Thoracic aorta (tissue), 2 donors: ENCODE measurements at regions not wholly inside any gene's neighbourhood (a gene's known extent, or its start where the extent isn't known, plus 50 kb on each side); places are given as distances from the start of the nearest gene placed in this dataset.
"Not testable (repeated sequence)": the region's sequence is repeated elsewhere in the genome, so short reads cannot be mapped to it uniquely, and the experiment has no call there.

Experiments used
- ATAC-seq: fragments of 150-250 bp; one replicate; pipeline ENCODE4 v1.8.0; 2017; ENCODE audit warnings: low read depth; ENCODE audit not compliant: insufficient number of reproducible peaks, low FRiP score
- DNase-seq: peaks from one replicate; pipeline ENCODE4 v3.0.0-alpha.2; 2020; ENCODE audit warnings: low spot score
- H3K27ac ChIP-seq, 2 donors: fragments of 200-600 bp; sonication (generic); 1 replicate in 1 of 2; 2 replicates in 1 of 2; pipeline ENCODE4 v1.5.1; 2016; ENCODE audit warnings: mild to moderate bottlenecking in 2 of 2, moderate library complexity in 2 of 2
- H3K27me3 ChIP-seq: fragments of 200-600 bp; sonication (generic); replicated peaks from 2 replicates; pipeline ENCODE4 v1.6.0; 2016; ENCODE audit warnings: mild to moderate bottlenecking; ENCODE audit not compliant: insufficient read depth
- H3K36me3 ChIP-seq: fragments of 200-600 bp; sonication (generic); one replicate; pipeline ENCODE4 v1.5.1; 2016
- H3K4me1 ChIP-seq, 2 donors: fragments of 200-600 bp; sonication (generic); 1 replicate in 1 of 2; 2 replicates in 1 of 2; pipeline versions ENCODE4 v1.5.1 to v1.6.0; 2016; ENCODE audit warnings: low read depth in 2 of 2, mild to moderate bottlenecking in 1 of 2; ENCODE audit not compliant: control insufficient read depth in 1 of 2
- H3K4me3 ChIP-seq: fragments of 200-600 bp; sonication (generic); 2 replicates; pipeline ENCODE4 v1.5.1; 2016; ENCODE audit warnings: mild to moderate bottlenecking
- H3K9me3 ChIP-seq: fragments of 200-600 bp; sonication (generic); 2 replicates; pipeline ENCODE4 v1.5.1; 2016
- TF ChIP-seq, protein P1 (sequence below): fragments of 200-600 bp; sonication (generic); IDR thresholded peaks from one replicate; pipeline ENCODE4 v1.5.1; 2019; ENCODE audit warnings: antibody characterized with exemption

DNA sequence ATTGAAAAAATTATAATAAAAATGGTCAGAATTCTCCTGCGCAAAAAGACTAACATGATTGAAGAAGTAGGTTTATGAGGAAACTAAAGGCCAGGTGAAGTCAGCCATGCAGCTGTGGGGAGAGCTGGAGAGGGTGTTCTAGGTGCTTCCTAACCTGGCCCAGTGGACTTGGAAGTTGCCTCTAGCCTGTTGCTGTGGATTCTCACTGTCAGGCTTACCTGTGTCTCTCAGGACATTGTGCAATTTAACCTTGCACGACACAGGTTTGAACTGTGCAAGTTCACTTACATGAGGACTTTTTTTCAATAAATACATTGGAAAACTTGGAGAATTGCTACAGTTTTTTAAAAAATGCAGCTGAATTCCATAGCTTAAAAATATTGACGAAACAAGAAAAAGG lies 266.4 kb downstream of the CXCL12 start:
- no peak for DNase-seq
- TF ChIP-seq, protein P1, sequence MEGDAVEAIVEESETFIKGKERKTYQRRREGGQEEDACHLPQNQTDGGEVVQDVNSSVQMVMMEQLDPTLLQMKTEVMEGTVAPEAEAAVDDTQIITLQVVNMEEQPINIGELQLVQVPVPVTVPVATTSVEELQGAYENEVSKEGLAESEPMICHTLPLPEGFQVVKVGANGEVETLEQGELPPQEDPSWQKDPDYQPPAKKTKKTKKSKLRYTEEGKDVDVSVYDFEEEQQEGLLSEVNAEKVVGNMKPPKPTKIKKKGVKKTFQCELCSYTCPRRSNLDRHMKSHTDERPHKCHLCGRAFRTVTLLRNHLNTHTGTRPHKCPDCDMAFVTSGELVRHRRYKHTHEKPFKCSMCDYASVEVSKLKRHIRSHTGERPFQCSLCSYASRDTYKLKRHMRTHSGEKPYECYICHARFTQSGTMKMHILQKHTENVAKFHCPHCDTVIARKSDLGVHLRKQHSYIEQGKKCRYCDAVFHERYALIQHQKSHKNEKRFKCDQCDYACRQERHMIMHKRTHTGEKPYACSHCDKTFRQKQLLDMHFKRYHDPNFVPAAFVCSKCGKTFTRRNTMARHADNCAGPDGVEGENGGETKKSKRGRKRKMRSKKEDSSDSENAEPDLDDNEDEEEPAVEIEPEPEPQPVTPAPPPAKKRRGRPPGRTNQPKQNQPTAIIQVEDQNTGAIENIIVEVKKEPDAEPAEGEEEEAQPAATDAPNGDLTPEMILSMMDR, result no peak
- Histone ChIP-seq H3K9me3 (no peaks in the 10 kb centered on the region), H3K4me3 (no peak overlapping the region), H3K27me3 (no peaks in the 10 kb centered on the region), H3K36me3 (no peaks in the 10 kb centered on the region), H3K4me1 (no peaks in the 10 kb centered on the region), H3K27ac (no peak overlapping the region)
- ATAC-seq, result no peak

DNA sequence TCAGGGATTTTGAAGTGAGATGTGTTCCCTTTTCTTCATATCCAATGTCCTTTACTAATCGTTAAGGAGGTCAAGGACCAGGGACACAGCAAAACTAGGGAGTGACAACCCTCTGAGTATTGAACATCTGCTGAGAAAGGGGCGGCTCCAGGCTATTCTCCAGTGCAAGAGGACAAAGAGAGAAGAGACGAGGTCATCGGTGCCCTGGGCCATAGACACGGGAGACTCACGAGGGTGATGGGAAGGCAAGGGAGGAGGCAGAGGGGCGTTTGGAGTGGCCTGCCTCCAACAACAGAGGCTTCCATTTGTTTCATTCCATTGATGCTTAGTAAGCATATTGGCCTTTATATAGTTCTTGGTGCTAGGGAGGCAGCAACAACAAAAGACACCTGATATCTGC lies 268.4 kb downstream of the CXCL12 start:
- Histone ChIP-seq H3K27me3 (no peaks in the 10 kb centered on the region), H3K4me1 (no peaks in the 10 kb centered on the region), H3K36me3 (no peaks in the 10 kb centered on the region), H3K9me3 (no peaks in the 10 kb centered on the region), H3K4me3 (no peak overlapping the region), H3K27ac (no peak overlapping the region)
- DNase-seq, result no peak
- TF ChIP-seq, protein P1, result no peak
- no peak for ATAC-seq

DNA sequence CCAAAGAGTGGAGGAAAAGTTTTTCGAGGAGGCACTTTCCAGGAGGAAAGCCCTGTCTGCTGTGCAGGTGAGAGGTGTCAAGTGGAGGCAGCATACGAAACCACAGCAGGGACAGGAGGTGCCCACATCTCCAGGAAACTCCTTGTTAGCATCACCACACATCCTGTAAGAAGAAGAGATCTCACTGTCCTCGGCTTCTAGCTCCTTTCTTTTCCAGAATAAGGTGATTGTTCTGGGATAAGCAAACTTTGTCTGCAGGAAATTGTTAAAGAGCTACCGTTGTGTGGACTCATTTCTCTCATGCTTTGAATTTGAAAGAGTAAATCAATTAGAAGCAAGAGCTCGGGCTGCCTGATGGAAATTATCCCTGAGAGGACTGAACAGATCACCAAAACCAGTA lies 269.4 kb downstream of the CXCL12 start:
- H3K27me3 ChIP-seq, result no peaks in the 10 kb centered on the region
- no peak overlapping the region for H3K27ac ChIP-seq
- TF ChIP-seq, protein P1, result no peak
- no peaks in the 10 kb centered on the region for H3K9me3 ChIP-seq
- H3K4me3 ChIP-seq, result no peak overlapping the region
- H3K4me1 ChIP-seq, result no peaks in the 10 kb centered on the region
- no peaks in the 10 kb centered on the region for H3K36me3 ChIP-seq
- DNase-seq, result no peak
- ATAC-seq, result no peak

DNA sequence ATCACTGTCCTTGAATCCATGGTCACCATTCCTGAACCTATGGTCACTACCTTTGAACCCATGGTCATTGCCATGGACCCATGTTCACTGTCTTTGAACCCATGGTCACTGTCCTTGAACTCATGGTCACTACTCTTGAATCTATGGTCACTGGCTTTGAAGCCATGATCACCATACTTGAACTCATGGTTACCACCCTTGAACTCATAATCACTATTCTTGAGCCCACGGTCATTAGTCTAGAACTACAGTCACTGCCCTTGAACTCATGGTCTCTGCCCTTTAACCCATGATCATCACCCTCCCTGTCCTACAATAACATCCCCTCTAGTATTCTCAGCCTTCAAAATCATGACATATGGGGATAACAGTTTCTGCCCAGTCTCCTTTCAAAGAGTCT lies 270.5 kb downstream of the CXCL12 start:
- TF ChIP-seq, protein P1, result no peak
- no peak overlapping the region for H3K4me3 ChIP-seq
- no peaks in the 10 kb centered on the region for H3K36me3 ChIP-seq
- no peaks in the 10 kb centered on the region for H3K9me3 ChIP-seq
- DNase-seq (no peak), ATAC-seq (no peak)
- no peaks in the 10 kb centered on the region for H3K27me3 ChIP-seq
- no peaks in the 10 kb centered on the region for H3K4me1 ChIP-seq
- no peak overlapping the region for H3K27ac ChIP-seq

DNA sequence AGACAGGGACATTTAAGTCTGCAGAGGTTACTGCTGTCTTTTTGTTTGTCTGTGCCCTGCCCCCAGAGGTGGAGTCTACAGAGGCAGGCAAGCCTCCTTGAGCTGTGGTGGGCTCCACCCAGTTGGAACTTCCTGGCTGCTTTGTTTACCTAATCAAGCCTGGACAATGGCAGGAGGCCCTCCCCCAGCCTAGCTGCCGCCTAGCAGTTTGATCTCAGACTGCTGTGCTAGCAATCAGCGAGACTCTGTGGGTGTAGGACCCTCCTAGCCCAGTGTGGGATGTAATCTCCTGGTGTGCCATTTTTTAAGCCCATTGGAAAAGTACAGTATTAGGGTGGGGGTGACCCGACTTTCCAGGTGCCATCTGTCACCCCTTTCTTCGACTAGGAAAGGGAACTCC lies 272.6 kb downstream of the CXCL12 start:
- not testable (repeated sequence) for H3K36me3 ChIP-seq, H3K4me1 ChIP-seq, H3K27me3 ChIP-seq, H3K27ac ChIP-seq, ATAC-seq, H3K9me3 ChIP-seq, H3K4me3 ChIP-seq, DNase-seq

DNA sequence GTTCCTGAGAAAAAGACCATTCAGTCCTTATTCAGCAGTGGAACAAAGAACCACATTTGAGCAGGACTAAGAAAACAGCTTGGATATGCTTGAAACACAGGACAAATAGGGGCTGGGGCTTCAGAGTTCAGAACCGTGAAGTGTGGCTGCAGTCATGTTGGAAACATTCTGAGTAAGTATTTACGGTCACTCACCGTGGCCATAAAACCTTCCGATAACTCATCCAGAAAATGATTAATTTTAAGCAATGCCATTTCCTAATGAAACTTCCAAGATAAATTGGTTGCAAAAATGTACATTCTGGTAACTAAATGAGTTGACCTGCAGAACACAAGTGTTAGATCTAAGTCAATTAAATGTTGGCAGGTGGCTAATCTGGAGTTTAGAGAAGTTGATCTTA lies 279.2 kb downstream of the CXCL12 start:
- H3K36me3 ChIP-seq, result no peaks in the 10 kb centered on the region
- TF ChIP-seq, protein P1, result no peak
- peaks cover 4 to 5% of the 10 kb centered on the region in 2 donors for H3K4me1 ChIP-seq
- no peak overlapping the region for H3K4me3 ChIP-seq
- no peaks in the 10 kb centered on the region for H3K27me3 ChIP-seq
- DNase-seq (no peak), ATAC-seq (no peak)
- no peaks in the 10 kb centered on the region for H3K9me3 ChIP-seq
- H3K27ac ChIP-seq, result no peak overlapping the region
